Fibroblast of pulmonary artery (primary cell): ENCODE measurements at regions not wholly inside any gene's neighbourhood (a gene's known extent, or its start where the extent isn't known, plus 50 kb on each side); places are given as distances from the start of the nearest gene placed in this dataset.
A peak's percentile ranks its signal among the peaks of the same experiment; 100 is the strongest.

Experiments used
- DNase-seq: peaks from one replicate; pipeline ENCODE4 v3.0.0-alpha.2; 2010; ENCODE audit warnings: low read depth
- H3K4me3 ChIP-seq: replicated peaks from 2 replicates; pipeline ENCODE4 v1.5.1; 2011; ENCODE audit warnings: low read depth, mild to moderate bottlenecking, control low read depth, low read length, moderate library complexity
- TF ChIP-seq, protein P1 (sequence below): IDR thresholded peaks from 2 replicates; pipeline ENCODE4 v1.5.1; 2011; ENCODE audit warnings: mild to moderate bottlenecking, control low read depth, low read length, inconsistent platforms; ENCODE audit errors: missing control alignments

DNA sequence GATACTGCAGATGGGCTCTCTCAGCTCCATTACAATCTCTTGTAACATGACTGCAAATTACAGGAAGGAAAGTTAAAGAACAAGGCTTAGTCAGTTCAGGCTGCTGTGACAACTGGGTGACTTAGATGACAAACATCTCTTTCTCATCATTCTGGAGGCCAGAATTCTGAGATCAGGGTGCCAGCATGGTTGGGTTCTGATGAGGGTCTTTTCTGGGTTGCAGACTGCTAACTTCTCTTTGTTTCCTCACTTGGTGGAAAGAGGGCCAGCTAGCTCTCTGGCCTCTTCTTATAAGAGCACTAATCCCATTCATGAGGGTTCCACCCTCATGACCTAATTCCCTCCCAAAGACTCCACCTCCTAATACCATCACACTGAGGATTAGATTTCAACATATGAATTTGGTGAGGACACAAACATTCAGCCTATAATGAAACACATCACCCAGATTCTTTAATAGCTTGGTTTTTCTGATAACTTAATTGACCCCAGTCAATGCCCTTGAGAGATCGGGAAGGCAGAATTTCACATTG, 73.6 kb upstream of the MAMDC2 start:
- no peak overlapping the region for H3K4me3 ChIP-seq
- TF ChIP-seq, protein P1, sequence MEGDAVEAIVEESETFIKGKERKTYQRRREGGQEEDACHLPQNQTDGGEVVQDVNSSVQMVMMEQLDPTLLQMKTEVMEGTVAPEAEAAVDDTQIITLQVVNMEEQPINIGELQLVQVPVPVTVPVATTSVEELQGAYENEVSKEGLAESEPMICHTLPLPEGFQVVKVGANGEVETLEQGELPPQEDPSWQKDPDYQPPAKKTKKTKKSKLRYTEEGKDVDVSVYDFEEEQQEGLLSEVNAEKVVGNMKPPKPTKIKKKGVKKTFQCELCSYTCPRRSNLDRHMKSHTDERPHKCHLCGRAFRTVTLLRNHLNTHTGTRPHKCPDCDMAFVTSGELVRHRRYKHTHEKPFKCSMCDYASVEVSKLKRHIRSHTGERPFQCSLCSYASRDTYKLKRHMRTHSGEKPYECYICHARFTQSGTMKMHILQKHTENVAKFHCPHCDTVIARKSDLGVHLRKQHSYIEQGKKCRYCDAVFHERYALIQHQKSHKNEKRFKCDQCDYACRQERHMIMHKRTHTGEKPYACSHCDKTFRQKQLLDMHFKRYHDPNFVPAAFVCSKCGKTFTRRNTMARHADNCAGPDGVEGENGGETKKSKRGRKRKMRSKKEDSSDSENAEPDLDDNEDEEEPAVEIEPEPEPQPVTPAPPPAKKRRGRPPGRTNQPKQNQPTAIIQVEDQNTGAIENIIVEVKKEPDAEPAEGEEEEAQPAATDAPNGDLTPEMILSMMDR, result no peak
- peak; percentile 9 for DNase-seq

DNA sequence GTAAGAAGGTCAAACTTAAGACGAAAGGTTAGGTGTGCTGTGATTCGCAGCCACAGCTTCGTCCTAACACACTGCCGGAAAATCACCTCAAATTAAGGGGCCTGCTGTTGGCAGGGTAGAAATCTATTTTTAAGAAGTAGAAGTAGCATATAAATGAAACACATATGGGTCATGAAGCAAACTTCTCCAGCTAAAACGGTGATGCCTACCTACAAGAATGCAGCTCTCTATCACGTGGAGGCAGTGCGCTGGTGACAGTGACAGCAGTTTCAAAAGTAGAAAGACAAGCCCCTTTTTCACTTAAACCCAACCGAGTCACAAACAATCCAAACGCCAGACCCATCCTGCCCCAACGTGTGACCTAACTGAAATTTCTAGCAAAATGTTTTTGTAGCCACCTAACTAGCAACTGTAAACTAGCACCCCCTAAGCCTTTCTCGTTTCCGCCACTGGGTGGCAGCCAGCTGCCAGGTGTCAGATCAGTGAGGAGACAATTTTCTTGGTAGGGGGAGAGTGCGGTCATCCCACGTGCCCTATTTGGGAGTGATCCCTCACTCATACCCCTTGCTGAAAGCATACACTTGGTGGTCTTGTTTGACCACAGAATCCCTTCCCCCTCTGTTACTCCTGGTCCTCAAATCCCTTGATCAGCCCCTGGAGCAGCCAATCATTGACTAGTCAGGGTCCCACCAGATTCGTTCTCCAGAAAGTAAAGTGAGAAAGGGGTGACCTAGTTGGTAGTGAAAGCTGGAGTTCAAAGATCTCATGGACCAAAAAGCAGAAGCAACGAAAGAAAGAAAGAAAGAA, 71.8 kb upstream of the MAMDC2 start:
- peak; percentile 76 for DNase-seq
- H3K4me3 ChIP-seq, result no peak overlapping the region
- TF ChIP-seq, protein P1, result peak; percentile 99

DNA sequence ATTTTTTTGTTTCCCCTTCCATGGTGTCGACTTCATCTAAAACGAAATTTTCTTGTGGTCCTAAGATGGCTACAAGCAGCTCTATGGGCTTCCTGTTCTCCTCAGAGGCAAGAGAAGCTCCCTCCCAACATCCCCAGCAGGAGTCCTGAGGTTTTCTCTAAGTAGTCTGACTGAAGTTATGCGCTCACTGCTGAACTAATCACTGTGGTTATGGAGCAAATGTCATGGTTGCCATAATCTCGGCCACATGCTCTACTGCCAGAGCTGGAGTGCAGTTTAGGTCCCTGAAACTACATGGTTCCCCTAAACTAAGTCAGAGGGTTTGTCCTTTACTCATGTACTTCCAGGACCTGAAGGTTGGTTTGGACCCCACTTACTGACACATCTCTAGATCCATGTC, 68.0 kb upstream of the MAMDC2 start:
- TF ChIP-seq, protein P1, result no peak
- no peak for DNase-seq
- H3K4me3 ChIP-seq, result no peak overlapping the region

DNA sequence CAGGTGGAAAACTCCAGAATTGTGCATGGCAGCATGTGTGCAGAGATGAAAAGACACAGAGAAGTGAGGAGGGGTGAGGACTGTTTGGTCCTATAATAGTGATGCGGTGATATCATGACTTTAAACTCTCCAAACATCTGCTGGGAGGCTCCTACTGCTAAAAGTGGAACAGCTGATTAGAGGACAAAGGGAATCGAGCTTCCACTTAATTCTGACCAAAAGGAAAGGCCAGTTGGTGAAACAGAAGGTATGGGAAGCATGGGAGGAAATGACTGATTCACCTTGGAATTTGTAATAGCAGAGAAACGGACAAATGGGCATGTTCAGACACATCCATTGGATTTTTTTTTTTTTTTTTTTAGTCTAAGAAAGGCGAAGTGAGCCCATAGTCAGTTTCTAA, 67.5 kb upstream of the MAMDC2 start:
- peak; percentile 96 for DNase-seq
- TF ChIP-seq, protein P1, result no peak
- no peak overlapping the region for H3K4me3 ChIP-seq

DNA sequence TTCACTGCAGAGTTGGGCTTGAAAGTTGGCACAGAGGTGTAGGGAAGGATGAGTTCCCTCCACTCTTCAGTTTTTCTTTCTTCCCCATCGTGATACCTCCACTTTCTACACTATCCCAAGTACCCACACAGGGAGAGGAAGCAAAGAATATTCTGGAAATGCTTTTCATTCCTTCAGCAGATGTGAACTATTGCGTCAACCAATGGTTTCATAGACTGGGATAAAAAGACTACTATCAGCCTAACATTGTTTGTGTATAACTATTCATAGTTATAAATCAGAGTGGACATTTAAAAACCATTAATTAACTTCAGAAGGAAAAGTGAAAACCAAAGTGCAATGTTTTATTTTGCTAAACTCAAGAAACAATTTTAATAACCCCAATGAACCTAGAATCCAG, 63.6 kb upstream of the MAMDC2 start:
- no peak overlapping the region for H3K4me3 ChIP-seq

DNA sequence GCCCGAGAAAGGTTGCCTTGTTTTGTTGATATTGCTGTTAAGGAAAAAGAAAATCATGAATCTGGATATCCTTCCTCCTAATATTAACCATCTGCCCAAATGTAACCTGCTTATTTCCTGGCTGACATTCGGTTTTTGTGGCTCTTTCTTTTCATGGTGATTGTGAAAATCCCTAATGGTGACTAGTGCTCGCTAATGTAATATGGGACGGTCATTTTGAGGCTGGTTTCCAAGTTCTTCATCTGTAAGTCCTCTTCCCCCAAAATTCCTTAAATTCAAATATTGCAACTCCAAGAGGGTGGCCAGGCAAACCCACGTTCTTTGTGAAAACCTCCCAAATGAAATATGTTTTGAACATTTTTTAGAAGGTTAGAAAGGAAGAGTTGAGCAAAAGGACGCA, 63.1 kb upstream of the MAMDC2 start:
- no peak overlapping the region for H3K4me3 ChIP-seq
- TF ChIP-seq, protein P1, result no peak
- DNase-seq, result no peak

More for the DNA sequence above, 63.6 kb upstream of the MAMDC2 start:
- TF ChIP-seq, protein P1, result no peak
- DNase-seq, result peak; percentile 39
